Skeletal muscle satellite cell (primary cell): ENCODE measurements at regions not wholly inside any gene's neighbourhood (a gene's known extent, or its start where the extent isn't known, plus 50 kb on each side); places are given as distances from the start of the nearest gene placed in this dataset.

Experiments used
- H3K27me3 ChIP-seq: 2 replicates; pipeline ENCODE4 v1.7.0; 2013; ENCODE audit warnings: low read length; ENCODE audit not compliant: control insufficient read depth, insufficient read depth
- H3K36me3 ChIP-seq: 2 replicates; pipeline ENCODE4 v1.7.0; 2013; ENCODE audit warnings: mild to moderate bottlenecking, control low read depth, low read length; ENCODE audit not compliant: insufficient read depth
- H3K4me1 ChIP-seq: 2 replicates; pipeline ENCODE4 v1.7.0; 2013; ENCODE audit warnings: low read length; ENCODE audit not compliant: control insufficient read depth, insufficient read depth
- H3K4me2 ChIP-seq: 2 replicates; pipeline ENCODE4 v1.7.0; 2013; ENCODE audit warnings: mild to moderate bottlenecking, low read length
- H3K4me3 ChIP-seq: 2 replicates; pipeline ENCODE4 v1.7.0; 2013; ENCODE audit warnings: low read length
- H3K9ac ChIP-seq: 2 replicates; pipeline ENCODE4 v1.7.0; 2013; ENCODE audit warnings: mild to moderate bottlenecking, low read depth, low read length, moderate library complexity
- H3K9me3 ChIP-seq: replicated peaks from 2 replicates; pipeline ENCODE4 v1.7.0; 2013; ENCODE audit warnings: mild to moderate bottlenecking, control low read depth, low read length

DNA sequence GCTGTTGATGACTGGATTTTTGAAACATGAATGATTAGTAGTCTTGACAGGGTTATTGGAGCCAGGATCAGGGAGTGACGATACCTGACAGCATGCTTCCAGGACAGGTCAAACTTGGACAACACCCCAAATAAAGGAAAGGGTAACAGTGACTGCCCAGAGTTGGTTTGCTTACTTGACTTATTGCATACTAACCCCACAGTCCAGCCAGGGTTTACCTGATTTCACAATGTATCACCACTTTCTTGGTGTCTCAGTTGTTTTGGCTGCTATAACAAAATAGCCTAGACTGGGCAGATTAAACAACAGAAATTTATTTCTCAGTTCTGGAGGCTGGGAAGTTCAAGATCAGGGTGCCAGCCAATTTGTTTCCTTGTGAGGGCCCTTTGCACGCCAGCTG lies 301.0 kb upstream of the VLDLR start:
- H3K4me3 ChIP-seq, result no peak overlapping the region
- H3K4me2 ChIP-seq, result no peak overlapping the region
- no peaks in the 10 kb centered on the region for H3K4me1 ChIP-seq
- H3K27me3 ChIP-seq, result no peaks in the 10 kb centered on the region
- H3K9ac ChIP-seq, result no peak overlapping the region
- no peaks in the 10 kb centered on the region for H3K36me3 ChIP-seq
- no peaks in the 10 kb centered on the region for H3K9me3 ChIP-seq

DNA sequence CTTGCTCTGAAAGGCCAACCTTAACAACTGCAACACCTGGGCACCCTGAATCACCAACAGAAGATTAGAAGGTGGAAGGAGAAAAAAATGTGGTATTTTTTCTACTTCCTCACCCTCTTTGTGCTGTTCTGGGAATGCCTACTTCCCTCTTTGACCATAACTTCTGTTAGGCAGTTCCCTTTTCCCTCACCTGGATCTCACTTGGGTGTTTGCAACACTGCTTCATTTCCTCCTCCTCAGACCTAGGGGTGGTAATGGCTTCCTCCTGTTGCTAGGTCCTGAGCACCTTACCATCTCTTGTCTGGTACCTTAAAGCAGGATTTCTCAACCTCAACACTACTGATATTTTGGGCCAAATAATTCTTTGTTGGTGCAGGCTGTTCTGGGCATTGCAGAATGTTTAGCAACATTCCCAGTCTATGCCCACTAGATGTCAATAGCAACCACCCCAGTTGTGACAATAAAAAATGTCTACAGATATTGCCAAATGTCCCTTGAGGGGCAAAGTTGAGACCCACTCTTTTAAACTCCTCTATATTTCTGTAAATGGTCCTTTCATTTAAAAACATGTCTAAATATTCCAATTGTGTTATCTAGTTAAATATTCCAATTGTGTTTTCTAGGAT lies 300.0 kb upstream of the VLDLR start:
- Histone ChIP-seq H3K4me1 (no peaks in the 10 kb centered on the region), H3K9me3 (no peaks in the 10 kb centered on the region), H3K9ac (no peak overlapping the region), H3K4me3 (no peak overlapping the region), H3K36me3 (no peaks in the 10 kb centered on the region), H3K27me3 (no peaks in the 10 kb centered on the region), H3K4me2 (no peak overlapping the region)

DNA sequence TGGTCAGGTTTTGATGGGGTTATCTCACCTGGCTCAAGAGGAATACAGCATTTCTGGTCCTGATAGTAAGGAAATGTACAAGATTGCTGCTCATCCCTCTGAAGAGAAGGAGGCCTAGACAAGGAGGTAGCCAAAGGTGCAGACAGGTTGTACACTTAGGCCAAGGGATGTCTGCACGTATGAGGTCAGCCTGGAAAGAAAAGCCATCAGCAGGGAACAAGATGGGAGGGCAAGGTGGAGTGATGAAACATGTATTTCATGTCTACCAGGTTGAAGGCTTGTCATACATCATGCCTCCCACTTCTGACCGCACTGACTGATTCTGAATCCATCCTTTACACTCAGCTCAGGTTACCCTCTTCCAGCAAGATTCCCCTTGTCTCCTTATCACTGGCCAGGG lies 296.8 kb upstream of the VLDLR start:
- no peak overlapping the region for H3K4me2 ChIP-seq
- H3K4me1 ChIP-seq, result no peaks in the 10 kb centered on the region
- no peaks in the 10 kb centered on the region for H3K27me3 ChIP-seq
- H3K9me3 ChIP-seq, result no peaks in the 10 kb centered on the region
- no peak overlapping the region for H3K4me3 ChIP-seq
- H3K9ac ChIP-seq, result no peak overlapping the region
- H3K36me3 ChIP-seq, result no peaks in the 10 kb centered on the region

DNA sequence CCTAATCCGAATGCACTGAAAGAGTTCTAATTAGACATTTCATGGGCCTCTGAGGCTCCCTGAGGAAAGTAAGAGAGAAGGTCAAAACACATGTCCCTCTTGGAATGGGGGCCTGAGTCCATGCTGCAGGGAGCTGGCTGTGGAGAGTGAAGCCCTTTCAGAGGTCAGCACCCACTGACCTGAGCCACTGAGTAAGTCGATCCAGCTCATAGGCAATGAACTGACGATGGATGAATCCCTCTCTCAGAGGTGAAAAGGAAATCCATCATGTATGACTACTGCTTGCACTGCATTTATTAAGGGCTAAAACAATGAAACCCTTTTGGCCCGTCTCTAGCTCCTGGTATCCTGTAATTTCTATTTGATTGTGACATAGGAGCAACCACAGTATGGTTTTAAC lies 288.9 kb upstream of the VLDLR start:
- Histone ChIP-seq H3K9ac (no peak overlapping the region), H3K4me3 (no peak overlapping the region), H3K4me1 (no peaks in the 10 kb centered on the region), H3K27me3 (no peaks in the 10 kb centered on the region), H3K36me3 (no peaks in the 10 kb centered on the region), H3K4me2 (no peak overlapping the region), H3K9me3 (no peaks in the 10 kb centered on the region)

DNA sequence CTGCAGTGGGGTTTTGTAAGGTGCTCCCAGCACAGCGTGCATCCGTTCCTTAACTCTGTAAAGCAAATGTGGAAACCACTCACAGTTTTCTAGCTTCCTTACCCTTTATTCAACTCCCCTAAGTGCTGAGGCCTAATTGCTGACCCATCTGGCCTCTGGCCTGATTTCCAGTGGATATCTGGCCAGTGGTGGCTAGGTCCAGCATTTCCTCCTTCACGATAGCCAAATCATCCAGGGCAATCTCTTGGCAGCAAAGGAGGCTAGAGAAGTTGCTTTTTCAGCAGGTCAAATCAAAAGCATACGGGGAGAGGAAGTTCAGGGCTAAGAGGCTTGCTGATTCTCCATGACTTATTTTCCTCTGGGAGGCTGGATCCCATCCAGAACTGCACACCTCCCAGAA lies 286.3 kb upstream of the VLDLR start:
- Histone ChIP-seq H3K27me3 (no peaks in the 10 kb centered on the region), H3K4me2 (no peak overlapping the region), H3K9ac (no peak overlapping the region), H3K36me3 (no peaks in the 10 kb centered on the region), H3K4me3 (no peak overlapping the region), H3K9me3 (no peaks in the 10 kb centered on the region), H3K4me1 (no peaks in the 10 kb centered on the region)

DNA sequence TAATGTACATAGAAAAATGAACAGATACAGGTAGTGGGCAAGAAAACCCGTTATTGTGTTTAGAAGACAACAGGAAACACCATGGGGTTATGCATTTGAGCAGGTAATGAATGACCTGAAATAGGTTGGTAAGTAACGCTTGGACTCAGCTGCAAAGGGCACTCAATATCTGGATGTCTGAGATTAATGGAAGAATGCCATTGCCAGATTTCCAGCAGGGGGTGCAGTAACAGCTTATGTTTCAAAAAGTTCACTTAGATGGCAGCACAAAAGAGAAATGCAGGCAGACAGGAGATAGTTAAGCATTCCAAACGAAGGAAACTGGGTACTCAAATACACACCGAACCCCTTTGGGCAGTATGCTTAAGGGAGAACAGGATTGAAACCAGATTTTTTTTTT lies 285.5 kb upstream of the VLDLR start:
- Histone ChIP-seq H3K4me1 (no peaks in the 10 kb centered on the region), H3K27me3 (no peaks in the 10 kb centered on the region), H3K4me3 (no peak overlapping the region), H3K9ac (no peak overlapping the region), H3K36me3 (no peaks in the 10 kb centered on the region), H3K4me2 (no peak overlapping the region), H3K9me3 (no peaks in the 10 kb centered on the region)

DNA sequence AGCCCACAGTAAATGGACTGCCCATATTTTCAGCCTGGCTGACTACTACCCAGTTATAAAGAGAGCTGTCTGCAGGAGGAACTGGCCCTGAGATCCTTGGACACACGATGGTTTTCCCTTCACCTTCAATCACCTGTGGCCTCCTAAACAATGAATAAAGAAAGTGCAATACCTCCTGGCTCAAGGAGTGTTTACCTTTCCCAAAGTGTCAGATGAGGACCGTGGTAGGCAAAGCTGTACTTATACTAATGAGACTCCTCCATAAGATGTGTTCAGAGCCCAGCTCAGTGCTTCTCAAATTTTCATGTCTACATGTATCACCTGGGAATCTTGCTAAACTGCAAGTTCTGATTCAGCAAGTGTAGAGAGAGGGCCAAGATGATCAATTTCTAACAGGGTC lies 284.5 kb upstream of the VLDLR start:
- H3K4me2 ChIP-seq, result no peak overlapping the region
- no peaks in the 10 kb centered on the region for H3K27me3 ChIP-seq
- no peak overlapping the region for H3K9ac ChIP-seq
- H3K4me1 ChIP-seq, result no peaks in the 10 kb centered on the region
- no peaks in the 10 kb centered on the region for H3K9me3 ChIP-seq
- H3K4me3 ChIP-seq, result no peak overlapping the region
- no peaks in the 10 kb centered on the region for H3K36me3 ChIP-seq

DNA sequence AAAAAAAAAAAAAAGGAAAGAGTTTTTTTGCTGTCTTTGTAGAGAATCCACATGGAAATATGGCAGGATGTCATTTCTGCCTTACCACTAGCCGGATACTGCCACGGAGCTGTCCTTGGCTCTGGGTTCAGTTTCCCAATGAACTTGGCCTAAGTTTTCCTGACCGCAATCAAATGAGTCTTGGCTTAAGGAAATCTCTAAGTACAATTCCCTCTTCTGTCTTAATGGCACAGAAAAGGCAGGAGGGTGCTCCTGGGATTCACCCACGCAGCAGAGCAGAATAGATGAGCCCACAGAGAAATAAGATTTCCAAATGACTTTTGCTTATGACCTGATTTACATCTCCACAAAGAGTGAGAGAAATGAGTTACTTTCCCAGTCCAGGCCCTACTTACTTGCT lies 284.0 kb upstream of the VLDLR start:
- H3K4me3 ChIP-seq, result no peak overlapping the region
- H3K4me2 ChIP-seq, result no peak overlapping the region
- H3K36me3 ChIP-seq, result no peaks in the 10 kb centered on the region
- H3K9me3 ChIP-seq, result no peaks in the 10 kb centered on the region
- no peak overlapping the region for H3K9ac ChIP-seq
- H3K4me1 ChIP-seq, result no peaks in the 10 kb centered on the region
- H3K27me3 ChIP-seq, result no peaks in the 10 kb centered on the region

DNA sequence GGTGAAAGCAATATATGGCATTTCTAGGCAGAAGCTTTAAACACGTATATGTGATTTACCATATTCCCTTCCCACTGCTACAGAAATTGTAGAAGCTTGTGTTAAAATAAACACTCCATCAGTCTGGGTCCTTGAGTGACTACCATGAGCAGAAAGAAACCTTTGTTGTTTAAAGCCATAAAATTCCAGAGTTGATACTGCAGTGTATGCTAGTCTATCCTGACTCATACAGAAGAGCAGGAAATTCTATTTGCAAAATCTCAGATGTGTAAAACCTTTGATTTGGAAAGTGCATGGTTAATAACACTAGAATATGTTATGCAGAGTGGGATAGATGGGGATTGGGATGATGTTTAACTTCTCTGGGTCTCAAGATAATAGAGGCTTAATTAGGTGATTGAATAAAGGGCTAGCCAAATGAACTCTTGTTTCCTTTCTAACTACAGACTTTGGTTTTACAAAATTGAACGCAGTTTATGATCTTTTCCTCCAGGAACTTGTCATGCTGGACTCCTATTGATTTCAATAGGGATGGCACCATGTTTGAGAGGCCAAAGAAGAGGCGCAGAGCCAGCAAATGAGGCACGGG lies 282.7 kb upstream of the VLDLR start:
- Histone ChIP-seq H3K4me2 (no peak overlapping the region), H3K36me3 (no peaks in the 10 kb centered on the region), H3K4me1 (no peaks in the 10 kb centered on the region), H3K4me3 (no peak overlapping the region), H3K9me3 (no peaks in the 10 kb centered on the region), H3K27me3 (no peaks in the 10 kb centered on the region), H3K9ac (no peak overlapping the region)

DNA sequence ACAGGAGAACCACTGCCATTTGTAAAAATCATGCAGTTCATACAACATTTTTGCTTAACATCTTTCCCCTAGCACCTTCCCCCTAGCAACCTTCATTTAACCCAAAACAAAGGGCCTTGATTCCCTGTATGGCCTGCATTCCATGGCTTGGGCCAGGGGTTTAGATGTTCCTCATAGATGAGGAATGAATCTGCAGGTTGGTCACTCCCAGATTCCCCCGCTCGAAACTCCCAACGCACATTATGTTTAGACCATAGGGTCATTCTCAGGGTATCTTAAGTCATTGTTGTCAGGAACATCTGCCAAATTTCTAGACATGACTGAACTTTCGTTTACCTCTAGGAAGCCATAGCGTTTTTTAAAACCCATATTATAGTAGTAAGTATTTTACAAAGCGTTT lies 282.2 kb upstream of the VLDLR start:
- no peak overlapping the region for H3K9ac ChIP-seq
- no peaks in the 10 kb centered on the region for H3K36me3 ChIP-seq
- no peaks in the 10 kb centered on the region for H3K27me3 ChIP-seq
- no peak overlapping the region for H3K4me3 ChIP-seq
- H3K4me2 ChIP-seq, result no peak overlapping the region
- no peaks in the 10 kb centered on the region for H3K9me3 ChIP-seq
- H3K4me1 ChIP-seq, result no peaks in the 10 kb centered on the region

DNA sequence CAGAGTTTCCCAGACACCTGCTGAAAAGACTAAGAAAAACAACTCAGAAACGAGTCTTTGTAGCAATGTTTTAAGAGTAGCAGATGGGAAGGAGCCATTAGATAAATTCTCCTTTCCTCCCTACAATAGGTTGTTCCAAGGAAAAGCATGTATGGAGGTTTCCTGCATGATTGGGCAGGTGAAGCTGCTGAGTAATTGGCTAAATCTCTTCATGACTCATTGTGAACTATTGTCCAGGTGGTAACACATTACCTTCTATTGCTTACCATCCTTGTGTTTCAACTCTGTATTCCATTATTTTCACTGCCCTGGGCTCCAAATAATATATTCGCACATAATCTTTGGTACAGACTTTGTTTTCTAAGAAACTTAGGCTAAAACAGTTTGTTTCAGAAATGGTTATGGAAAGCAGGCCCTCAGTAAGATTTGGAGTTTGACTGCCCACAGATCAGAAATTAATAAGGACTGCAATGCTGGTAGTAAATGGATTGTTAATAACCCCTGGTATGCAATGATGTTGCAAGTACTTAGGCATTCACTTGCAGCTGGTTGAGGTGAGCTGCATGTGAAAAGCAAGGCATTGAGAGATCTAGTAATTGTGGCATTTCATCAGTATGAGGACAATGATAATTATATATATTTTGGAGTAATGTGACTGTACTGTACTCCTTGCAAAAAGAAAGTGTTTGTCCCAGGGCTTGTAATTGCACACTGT lies 281.4 kb upstream of the VLDLR start:
- no peak overlapping the region for H3K9ac ChIP-seq
- H3K4me3 ChIP-seq, result no peak overlapping the region
- no peaks in the 10 kb centered on the region for H3K27me3 ChIP-seq
- no peaks in the 10 kb centered on the region for H3K36me3 ChIP-seq
- H3K9me3 ChIP-seq, result no peaks in the 10 kb centered on the region
- no peaks in the 10 kb centered on the region for H3K4me1 ChIP-seq
- no peak overlapping the region for H3K4me2 ChIP-seq

DNA sequence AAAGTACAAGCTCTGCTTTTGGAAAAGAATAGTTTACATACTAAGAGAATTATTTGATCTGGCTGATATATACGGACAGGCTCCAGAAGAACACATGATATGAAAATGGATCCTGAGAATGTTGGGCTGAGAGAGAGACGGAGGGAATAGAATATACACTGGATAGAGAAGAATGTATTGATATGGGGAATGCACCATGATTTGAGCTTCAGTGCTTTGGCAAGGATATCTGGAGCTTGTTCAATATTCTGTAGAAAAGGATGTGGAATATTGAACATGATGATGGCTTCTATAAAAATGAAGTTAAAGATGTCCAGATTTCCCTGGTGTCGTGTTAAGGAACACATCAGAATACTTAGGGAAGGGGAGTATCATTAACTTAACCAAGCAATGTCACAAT lies 280.5 kb upstream of the VLDLR start:
- Histone ChIP-seq H3K9me3 (no peaks in the 10 kb centered on the region), H3K9ac (no peak overlapping the region), H3K4me2 (no peak overlapping the region), H3K4me3 (no peak overlapping the region), H3K27me3 (no peaks in the 10 kb centered on the region), H3K36me3 (no peaks in the 10 kb centered on the region), H3K4me1 (no peaks in the 10 kb centered on the region)
